HG02678 (cell line): ENCODE measurements at regions not wholly inside any gene's neighbourhood (a gene's known extent, or its start where the extent isn't known, plus 50 kb on each side); places are given as distances from the start of the nearest gene placed in this dataset.

Experiments
- ATAC-seq: cut with Tn5 transposase; IDR thresholded peaks from one replicate; pipeline ENCODE4 v1.9.1; 2021; ENCODE audit warnings: mild to moderate bottlenecking, moderate library complexity; ENCODE audit not compliant: unreplicated experiment

DNA sequence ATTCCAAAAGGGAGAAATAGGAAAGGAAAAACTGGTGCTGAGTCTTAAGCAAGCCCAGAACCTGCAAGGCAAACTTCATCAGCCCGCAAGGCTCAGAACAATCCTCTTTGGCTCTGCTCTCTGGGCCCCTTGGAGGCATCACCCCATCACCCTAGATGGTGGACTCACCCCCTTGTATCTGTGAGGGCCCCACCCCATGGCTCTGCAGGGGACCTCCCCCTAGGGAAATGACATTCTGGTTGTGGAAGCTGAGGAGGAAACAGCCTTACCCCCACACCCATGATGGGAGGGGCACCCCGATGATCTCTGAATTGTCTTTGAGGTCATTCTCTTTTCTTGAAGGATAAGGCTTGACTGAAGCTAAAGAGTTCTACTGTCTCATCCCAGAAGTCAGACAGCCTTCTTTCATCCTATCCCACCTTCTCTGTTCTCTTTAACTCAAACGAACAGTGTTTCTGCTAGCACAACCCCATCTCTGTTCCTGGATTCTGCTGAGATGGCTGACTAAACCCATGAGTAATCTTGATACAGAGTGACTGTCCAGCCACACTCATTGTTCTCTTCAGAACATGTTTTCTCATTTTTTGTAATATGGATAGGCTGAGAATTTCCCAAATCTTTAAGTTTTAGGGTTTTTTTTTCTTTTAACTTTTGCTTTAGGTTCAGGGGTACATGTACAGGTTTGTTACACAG is 492.1 kb upstream of the MYT1L start:
- ATAC-seq: no peak

DNA sequence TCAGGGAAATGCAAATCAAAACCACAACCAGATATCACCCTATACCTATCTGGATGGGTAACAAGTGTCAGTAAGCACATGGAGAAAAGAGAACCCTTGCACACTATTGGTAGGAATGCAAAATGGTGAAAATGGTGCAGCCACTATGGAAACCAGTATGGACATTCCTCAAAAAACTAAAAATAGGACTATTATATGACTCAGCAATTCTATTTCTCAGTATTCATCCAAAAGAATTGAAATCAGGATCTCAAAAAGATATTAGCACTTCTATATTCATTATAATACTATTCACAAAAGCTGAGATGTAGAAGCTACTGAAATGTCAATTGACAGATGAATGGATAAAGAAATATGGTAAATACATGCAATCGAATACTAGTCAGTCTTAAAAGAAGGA is 491.1 kb upstream of the MYT1L start:
- ATAC-seq: no peak

DNA sequence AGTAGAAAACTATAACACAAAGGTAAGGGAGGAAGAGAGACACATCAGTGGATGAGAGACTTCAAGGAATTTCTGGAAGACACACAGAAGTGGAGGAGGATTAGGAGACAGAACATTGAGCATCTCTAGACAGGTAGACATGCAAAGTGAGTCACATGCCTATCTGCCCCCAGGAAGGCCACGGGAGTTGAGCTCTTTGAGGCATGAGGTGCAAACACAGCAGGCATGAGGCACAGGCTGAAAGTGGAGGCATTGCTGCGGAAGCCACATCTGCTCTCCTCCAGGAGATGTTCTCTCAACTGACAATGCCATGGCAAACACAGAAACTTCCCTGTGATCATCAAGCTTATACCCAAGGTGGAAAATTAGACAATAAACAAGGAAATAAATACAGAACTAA is 481.6 kb upstream of the MYT1L start:
- no peak for ATAC-seq

DNA sequence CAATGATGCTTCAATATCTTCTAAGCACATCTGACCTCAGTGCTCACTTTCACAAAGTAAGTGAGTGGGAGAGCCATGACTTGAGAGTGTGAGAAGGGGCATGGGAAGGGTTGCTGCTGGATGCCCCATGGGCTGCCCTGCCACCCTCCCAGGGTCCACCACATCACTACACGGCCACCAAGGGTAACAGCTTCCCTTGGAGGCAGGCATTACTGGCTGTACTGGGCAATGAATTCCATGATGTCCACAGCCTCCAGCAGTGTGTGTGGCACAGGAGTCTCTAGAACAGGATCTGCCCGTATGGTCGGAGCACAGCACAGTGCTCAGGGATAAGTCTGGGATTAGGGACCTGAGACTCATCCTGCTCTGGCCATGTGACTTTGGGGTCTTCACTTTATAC is 481.0 kb upstream of the MYT1L start:
- no peak for ATAC-seq

DNA sequence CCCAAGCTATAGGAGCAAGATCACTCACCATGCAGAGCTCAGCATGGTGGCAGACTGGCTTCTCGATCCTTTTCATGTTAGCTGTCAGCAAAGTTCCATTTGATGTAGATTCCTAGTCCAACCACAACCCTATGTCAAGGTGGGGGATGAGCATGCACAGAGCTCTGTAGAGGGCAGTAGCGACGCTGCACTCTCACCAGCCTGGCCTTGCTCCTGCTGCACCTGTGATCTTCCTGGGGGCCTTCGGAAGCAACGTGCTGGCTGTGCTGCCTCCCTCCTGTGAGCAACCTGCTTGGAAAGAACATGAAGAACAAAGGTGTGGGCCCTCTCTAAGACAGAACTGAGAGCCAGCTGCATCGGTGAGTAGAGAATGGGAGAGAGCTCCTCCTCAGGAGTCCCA is 479.4 kb upstream of the MYT1L start:
- ATAC-seq: no peak

DNA sequence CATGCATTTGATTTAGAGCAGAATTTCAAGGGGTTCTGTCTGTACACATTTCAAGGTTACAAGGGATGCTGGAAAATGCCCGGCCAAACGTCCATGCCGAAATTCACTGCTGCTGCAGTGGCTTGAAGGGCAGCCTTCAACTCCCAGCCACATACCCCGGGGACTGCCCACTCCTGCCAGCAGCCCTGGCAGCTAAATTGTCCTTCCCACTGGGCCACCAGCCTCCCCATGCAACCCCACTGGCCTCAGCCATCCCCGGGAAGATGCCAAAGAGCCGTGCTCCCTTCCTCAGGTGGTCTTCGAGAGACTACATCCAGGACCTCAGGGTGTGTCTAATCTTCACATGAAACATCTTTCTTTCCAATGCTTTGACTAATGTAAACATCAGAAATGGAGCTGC is 478.7 kb upstream of the MYT1L start:
- no peak for ATAC-seq

DNA sequence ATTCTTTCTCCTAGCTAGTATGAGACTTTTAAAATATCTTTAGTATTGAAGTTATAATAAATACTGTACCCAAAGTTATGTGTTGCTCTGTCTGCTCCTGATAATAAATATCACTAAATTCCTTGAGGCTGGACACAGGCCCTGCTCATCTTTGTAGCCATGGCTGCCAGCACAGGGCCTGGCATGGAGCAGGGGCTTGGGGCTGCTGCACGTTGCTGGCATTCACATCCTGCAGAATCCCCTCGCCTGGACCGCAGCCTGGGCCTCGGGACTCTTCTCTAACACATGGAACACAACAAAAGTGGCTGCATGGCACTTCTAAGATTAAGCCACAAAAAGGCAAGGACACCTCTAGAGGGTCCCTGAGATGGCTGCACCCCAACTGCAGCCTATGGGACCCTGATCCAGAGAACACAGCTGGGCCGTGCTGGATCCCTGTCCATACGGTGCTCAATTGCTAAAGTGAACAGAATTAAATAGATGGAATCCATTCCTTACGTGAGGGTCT is 477.5 kb upstream of the MYT1L start:
- no peak for ATAC-seq

DNA sequence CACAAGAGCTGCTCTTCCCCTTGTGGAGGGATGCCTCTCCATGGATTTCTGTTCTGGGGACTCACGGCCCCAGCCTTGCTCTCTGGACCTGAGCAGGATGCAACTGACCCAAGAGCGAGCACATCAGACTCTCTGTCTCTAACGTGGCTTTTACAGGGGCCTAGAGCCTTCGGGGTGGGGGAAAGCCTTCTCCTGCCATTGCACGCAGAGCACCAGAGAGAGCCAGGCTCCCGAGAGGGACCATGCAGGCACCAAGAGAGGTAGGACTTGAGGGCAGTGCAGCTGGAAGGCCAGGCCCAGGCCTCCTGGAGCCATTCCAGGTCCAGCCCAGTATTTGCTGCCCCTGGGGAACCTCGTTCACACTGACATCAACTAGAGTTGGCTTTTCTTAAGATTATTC is 475.6 kb upstream of the MYT1L start:
- ATAC-seq: no peak

DNA sequence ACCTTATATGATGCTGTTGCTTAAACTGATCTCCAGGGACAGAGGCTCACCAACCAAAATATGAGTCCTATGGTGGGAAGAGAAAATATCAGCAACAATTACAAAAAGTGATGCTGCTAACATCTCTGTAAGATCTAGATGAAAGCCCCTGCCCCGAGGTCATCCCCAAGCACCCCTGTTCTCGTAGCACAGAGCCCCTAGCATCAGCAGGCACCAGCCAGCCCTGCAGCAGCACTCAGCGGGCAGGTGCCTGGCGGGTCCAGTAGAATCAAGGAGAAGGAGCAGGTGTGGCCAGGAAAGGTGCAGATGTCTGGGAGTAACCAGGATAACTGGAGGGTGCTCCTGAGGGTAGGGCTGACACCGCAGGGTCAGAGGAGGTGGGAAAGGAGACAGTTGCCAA is 474.2 kb upstream of the MYT1L start:
- no peak for ATAC-seq

DNA sequence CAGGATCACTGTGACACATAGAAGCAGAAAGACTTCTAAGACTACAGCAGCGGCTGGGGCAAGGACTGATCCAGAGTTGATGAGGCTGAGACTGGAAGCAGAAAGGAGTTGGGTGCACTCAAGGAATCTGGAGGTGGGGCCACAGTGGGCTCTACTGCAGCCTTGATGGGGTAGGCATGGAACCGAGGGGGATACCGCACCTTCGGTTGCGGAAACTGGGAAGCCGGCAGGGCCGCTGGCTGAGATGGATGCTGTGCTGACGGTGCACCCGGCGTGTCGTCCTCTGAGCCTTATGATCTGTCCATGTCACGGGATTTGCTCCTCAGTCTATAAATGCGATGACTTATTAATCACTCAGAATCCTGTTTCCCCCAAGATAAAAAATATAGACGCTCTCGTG is 473.5 kb upstream of the MYT1L start:
- no peak for ATAC-seq

DNA sequence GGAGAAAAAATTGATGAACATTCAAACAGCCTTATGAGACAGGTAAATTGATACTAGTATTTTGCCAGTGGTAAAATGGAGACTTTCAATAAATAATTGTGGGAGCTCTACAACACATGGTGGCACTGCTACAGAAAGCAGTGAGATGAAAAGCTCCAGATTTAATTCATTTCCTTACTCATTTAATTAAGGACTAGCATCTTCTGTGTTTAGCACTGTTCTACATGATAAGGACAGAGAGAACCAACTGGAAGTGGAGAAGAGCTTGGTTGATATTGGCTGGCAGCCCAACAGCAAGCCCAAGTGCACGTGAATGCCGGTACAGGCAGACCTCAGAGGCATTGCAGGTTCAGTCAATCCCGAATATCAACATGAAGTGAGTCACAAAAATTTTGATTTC is 470.4 kb upstream of the MYT1L start:
- no peak for ATAC-seq

DNA sequence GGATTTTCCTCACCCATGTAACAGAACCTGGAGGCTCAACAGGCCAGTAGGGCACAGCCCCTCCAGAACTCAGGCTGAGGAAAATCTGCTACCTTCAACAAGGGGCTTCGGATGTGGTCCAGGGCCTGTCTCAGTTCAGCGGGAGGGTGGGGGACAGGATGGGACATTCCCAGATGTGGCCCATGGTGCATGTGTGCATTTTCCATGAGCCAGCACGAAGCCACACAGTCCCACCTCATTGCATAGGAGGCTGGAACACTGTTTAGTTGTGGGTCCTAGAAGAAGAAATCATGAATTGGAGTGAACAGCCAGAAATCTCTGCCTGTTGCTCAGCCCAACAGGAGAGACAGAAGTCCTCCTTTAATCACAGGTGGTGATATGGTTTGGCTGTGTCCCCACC is 469.6 kb upstream of the MYT1L start:
- no peak for ATAC-seq

DNA sequence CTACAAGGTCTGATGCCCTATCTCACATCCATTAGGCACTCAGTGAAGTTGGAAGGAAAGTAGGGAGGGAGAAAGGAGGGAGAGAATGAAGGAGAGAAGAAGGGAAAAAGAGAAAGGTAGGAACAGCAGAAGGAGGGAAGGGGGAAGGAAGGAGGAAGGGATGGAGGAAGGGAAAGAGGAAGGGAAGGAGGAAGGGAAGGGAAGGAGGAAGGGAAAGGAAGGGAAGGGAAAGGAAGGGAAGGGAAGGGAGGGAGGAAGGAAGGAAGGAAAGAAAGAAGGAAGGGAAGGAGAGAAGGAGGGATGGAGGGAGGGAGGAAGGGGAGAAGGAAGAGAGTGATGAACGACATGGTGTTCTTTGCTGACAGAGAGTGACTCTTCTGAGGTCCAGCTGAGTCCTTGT is 468.9 kb upstream of the MYT1L start:
- ATAC-seq: no peak

DNA sequence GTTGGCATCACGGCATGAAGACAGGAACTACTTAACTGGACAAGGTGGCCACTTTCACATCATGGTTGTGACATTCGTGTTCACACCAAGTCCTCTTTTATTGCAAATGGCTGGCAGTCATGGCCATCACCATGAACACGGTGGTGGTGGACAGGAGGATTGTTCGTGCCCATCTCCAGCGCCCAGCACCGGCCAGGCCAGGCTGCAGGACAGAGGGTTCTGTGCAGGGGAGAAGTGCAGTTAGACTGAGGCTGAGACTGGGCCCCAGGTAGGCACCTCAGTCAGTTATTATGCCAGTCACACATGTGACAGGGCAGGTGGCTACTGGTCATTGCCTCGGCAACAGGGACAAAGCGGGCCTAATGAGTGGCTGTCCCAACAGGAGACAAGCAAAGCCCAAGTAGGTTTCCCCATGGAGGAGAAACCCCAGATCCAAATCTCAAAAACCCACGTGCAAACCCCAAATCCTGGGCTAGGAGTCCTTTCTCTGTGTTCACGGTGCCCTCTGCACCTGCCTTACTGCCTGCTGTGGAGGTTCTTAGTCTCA is 468.1 kb upstream of the MYT1L start:
- no peak for ATAC-seq

DNA sequence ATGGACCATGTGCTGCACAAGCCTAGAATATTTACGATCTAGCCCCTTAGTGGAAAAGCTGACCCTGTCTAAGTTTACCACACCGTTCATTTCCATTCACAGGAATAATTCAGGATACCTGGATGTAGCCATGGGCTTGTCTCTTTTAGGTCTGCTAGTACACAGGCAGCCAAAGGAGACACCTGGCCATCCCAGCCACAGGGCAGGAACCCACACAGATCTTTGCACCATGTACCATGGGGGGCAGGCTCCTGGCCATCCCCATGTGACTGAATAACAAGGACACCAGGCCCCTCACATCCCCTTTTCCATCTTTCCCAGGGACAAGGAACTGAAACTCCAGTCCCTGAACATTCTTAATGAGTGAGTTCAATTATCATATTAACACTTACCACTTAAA is 467.3 kb upstream of the MYT1L start:
- ATAC-seq: no peak

DNA sequence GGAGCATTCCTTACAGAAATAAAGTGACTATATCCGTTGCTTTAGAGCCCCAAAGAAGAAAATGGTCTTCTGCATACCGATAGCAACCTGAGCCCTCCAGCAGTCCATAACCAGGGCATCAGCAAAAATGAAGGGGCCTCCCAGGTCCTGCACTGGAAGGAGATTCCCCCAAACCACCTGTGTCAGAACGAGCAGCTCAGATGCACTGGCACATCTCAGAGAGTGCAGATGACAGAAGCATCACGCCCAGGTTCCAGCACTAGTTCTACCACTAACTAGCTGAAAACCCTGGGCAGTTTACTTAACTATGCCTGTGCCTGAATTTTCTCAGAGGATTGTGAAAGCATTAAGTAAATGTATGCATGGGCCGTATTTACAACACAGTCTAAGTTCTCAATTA is 466.7 kb upstream of the MYT1L start:
- ATAC-seq: no peak

DNA sequence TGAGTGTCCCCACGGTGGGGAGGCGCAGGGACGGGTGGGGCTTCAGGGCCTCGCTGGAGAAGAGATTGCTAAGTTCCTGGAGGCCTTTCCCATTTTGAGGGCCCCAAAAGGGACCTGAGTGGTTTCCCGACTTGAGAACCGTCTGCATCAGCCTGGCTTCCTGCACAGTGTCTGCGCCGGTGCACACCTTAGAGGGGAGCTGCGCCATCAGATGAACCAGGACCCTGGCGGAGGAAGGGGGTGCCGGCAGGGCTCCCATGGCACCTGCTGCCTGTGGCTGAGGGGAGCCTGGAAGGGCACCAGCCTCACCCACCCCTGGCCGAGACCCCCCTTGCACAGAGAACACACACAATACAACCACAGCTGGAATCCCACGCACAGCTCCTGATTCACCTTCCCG is 465.1 kb upstream of the MYT1L start:
- ATAC-seq: no peak

DNA sequence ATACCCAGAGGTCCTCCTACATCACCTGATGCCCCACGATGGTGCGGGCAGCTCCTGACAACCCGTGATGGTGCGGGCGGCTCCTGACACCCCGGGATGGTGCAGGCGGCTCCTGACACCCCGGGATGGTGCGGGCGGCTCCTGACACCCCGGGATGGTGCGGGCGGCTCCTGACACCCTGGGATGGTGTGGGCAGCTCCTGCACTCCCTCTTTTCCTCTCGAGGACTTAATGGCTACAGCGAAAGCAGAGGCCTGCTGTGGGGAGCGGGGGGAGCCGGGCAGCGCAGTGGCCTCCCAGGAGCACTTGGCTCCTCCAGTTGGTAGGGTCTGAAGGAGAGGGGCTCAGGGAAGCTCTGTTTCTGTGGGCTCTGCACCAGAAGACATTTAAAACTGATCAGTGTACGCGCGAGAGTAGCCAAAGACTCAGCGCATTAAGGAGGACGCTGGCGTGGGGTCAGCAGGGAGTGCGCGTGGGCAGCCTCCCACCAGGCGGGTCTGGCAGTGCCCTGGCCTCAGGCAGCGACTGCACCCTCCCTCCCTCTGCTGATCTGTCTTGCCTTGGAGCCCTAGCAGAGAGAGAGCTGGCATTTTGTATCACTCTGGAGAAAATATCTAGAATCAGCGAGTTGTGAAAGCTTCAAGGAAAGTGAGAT is 464.5 kb upstream of the MYT1L start:
- no peak for ATAC-seq

DNA sequence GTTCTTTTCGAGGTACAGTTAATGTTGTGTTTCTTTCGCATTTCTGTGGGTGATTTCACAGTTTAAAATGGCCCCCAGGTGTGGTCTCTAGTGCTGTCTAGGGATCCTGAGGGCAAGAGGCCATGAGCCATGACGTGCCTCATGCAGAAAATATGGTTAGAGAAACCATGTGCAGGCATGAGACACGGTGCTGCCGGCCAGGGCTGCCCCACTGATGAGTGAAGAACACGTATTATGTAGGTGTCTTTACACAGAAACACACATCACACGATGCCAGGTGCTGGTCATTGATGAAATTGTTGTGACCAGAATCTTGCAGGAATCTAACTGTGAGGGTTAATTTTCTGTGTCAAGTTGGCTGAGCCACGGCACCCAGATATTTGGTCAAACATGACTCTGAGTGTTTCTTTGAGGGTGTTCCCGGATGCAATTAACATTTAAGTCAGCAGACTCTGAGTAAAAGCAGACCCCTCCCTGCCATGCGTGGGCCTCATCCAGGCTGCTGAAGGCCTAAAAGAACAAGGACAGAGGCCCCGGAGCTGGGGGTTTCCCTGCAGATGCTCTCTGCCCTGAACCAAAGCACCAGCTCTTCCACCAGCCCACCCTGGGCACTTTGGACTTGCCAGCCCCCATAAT is 463.0 kb upstream of the MYT1L start:
- no peak for ATAC-seq

DNA sequence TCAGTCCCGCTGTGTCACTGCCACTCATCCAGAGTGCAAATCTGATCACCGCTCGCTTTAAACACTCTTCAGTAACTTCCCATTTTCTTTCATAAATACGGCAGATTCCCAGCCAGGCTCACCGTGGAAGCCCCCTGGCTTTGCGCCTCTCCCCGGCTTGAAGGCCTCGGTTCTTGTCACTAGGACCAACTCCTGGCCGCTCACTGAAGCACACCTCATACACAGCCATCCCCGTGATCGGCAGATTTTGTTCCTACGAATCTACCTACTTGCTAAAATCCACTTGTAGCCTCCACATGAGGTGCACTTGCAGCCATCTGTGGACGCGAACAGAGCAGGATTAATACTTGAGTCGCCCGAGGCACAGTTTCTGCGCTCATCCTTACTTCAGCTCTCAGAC is 462.4 kb upstream of the MYT1L start:
- ATAC-seq: no peak

DNA sequence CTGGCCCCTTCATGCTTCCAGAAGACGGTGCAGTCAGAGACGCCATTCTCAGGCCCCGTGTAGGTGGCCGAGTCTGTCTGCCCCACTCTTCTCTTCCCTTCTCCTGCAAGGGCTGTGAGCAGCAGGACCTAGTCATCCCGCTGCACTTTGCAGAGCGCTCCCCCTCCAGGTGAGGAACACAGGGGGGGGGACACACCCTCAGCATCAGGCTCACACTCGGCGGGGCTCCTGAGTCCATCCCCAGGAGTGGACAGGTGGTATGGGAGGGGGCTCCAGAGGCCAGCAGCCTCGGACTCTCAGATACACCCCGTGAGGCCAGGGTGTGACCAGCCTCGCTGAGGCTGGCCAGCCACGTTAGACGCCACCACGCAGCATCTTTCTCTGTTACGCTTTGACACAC is 460.5 kb upstream of the MYT1L start:
- no peak for ATAC-seq

DNA sequence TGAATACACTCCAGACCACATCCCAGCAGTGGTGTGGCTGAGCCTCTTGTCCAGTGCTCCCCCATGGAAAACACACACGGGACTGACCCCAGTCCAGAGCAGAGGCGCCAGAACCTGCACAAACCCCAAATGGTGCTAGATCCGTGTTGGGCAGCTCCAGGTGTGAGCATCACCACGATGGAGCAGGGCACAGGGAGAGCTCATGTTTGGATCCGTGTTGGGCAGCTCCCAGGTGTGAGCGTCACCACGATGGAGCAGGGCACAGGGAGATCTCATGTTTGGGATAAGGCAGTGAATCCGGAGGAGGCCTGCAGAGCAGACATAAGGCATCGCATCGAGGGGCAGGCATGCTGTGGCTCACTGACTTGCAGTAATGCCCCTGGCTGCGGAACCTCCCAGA is 460.0 kb upstream of the MYT1L start:
- ATAC-seq: no peak
